ENCODE measurements at regions not wholly inside any gene's neighbourhood (a gene's known extent, or its start where the extent isn't known, plus 50 kb on each side); places are given as distances from the start of the nearest gene placed in this dataset.
"Not testable (repeated sequence)": the region's sequence is repeated elsewhere in the genome, so short reads cannot be mapped to it uniquely, and the experiment has no call there.

GRCh38 chr3:82132210-82133069, 371.0 kb upstream of the GBE1 start:
- H3K27me3 Mint-ChIP-seq: peaks cover 14% of the 10 kb centered on the region
- H3K27ac Mint-ChIP-seq: no peak overlapping the region
- H3K4me3 Mint-ChIP-seq: no peak overlapping the region
- H3K4me1 Mint-ChIP-seq: no peaks in the 10 kb centered on the region
- H3K36me3 Mint-ChIP-seq (ENCODE audit: low read depth): no peaks in the 10 kb centered on the region
- no peak for ATAC-seq
- H3K9me3 ChIP-seq (ENCODE audit: control insufficient read depth, low read length, poor library complexity, severe bottlenecking): no peaks in the 10 kb centered on the region
- DNase-seq: no peak

- Mint-ChIP-seq H3K36me3 (ENCODE audit: low read depth) (no peaks in the 10 kb centered on the region), H3K27me3 (peaks cover 14% of the 10 kb centered on the region), H3K27ac (no peak overlapping the region), H3K4me3 (no peak overlapping the region), H3K4me1 (no peaks in the 10 kb centered on the region)
- ATAC-seq: peak; percentile 47
- DNase-seq: no peak
- H3K9me3 ChIP-seq (ENCODE audit: control insufficient read depth, low read length, poor library complexity, severe bottlenecking): no peaks in the 10 kb centered on the region
Measured at GRCh38 chr3:82130046-82130445, 368.6 kb upstream of the GBE1 start.

- Mint-ChIP-seq H3K4me3 (no peak overlapping the region), H3K4me1 (no peaks in the 10 kb centered on the region), H3K36me3 (ENCODE audit: low read depth) (no peaks in the 10 kb centered on the region), H3K27me3 (peaks cover 14% of the 10 kb centered on the region), H3K27ac (no peak overlapping the region)
- no peaks in the 10 kb centered on the region for H3K9me3 ChIP-seq (ENCODE audit: control insufficient read depth, low read length, poor library complexity, severe bottlenecking)
- no peak for DNase-seq
- no peak for ATAC-seq
Measured at GRCh38 chr3:82129221-82129801, 367.9 kb upstream of the GBE1 start.

- no peaks in the 10 kb centered on the region for H3K9me3 ChIP-seq (ENCODE audit: control insufficient read depth, low read length, poor library complexity, severe bottlenecking)
- Mint-ChIP-seq H3K36me3 (ENCODE audit: low read depth) (no peaks in the 10 kb centered on the region), H3K4me3 (no peak overlapping the region), H3K27ac (no peak overlapping the region), H3K4me1 (no peaks in the 10 kb centered on the region), H3K27me3 (peaks cover 14% of the 10 kb centered on the region)
- DNase-seq: no peak
- ATAC-seq: no peak
Measured at GRCh38 chr3:82128271-82128670, 366.8 kb upstream of the GBE1 start.

- H3K27ac Mint-ChIP-seq: no peak overlapping the region
- no peaks in the 10 kb centered on the region for H3K4me1 Mint-ChIP-seq
- no peaks in the 10 kb centered on the region for H3K36me3 Mint-ChIP-seq (ENCODE audit: low read depth)
- ATAC-seq: no peak
- no peak overlapping the region for H3K4me3 Mint-ChIP-seq
- H3K9me3 ChIP-seq (ENCODE audit: control insufficient read depth, low read length, poor library complexity, severe bottlenecking): no peaks in the 10 kb centered on the region
- no peak for DNase-seq
- peaks cover 8% of the 10 kb centered on the region for H3K27me3 Mint-ChIP-seq
Measured at GRCh38 chr3:82122554-82123345, 361.3 kb upstream of the GBE1 start.

GRCh38 chr3:82114589-82114988, 353.1 kb upstream of the GBE1 start:
- H3K27ac Mint-ChIP-seq: no peak overlapping the region
- no peak overlapping the region for H3K4me3 Mint-ChIP-seq
- ATAC-seq: no peak
- H3K36me3 Mint-ChIP-seq (ENCODE audit: low read depth): no peaks in the 10 kb centered on the region
- DNase-seq: no peak
- no peaks in the 10 kb centered on the region for H3K27me3 Mint-ChIP-seq
- H3K4me1 Mint-ChIP-seq: no peaks in the 10 kb centered on the region
- H3K9me3 ChIP-seq (ENCODE audit: control insufficient read depth, low read length, poor library complexity, severe bottlenecking): no peaks in the 10 kb centered on the region

GRCh38 chr3:82110721-82111120, 349.3 kb upstream of the GBE1 start:
- H3K27me3 Mint-ChIP-seq; ATAC-seq; H3K9me3 ChIP-seq (ENCODE audit: control insufficient read depth, low read length, poor library complexity, severe bottlenecking); H3K4me3 Mint-ChIP-seq; H3K36me3 Mint-ChIP-seq (ENCODE audit: low read depth); H3K27ac Mint-ChIP-seq; DNase-seq; H3K4me1 Mint-ChIP-seq: not testable (repeated sequence)

GRCh38 chr3:82103241-82103640, 341.8 kb upstream of the GBE1 start:
- H3K4me1 Mint-ChIP-seq: no peaks in the 10 kb centered on the region

GRCh38 chr3:82100378-82100777, 338.9 kb upstream of the GBE1 start:
- no peaks in the 10 kb centered on the region for H3K36me3 Mint-ChIP-seq (ENCODE audit: low read depth)
- no peaks in the 10 kb centered on the region for H3K9me3 ChIP-seq (ENCODE audit: control insufficient read depth, low read length, poor library complexity, severe bottlenecking)
- ATAC-seq (no peak), DNase-seq (no peak)
- H3K4me1 Mint-ChIP-seq: no peaks in the 10 kb centered on the region
- H3K27ac Mint-ChIP-seq: no peak overlapping the region
- H3K4me3 Mint-ChIP-seq: no peak overlapping the region
- no peaks in the 10 kb centered on the region for H3K27me3 Mint-ChIP-seq

More at GRCh38 chr3:82103241-82103640, 341.8 kb upstream of the GBE1 start:
- DNase-seq: no peak
- Mint-ChIP-seq H3K27ac (no peak overlapping the region), H3K36me3 (ENCODE audit: low read depth) (no peaks in the 10 kb centered on the region), H3K4me3 (no peak overlapping the region), H3K27me3 (no peaks in the 10 kb centered on the region)
- H3K9me3 ChIP-seq (ENCODE audit: control insufficient read depth, low read length, poor library complexity, severe bottlenecking): no peaks in the 10 kb centered on the region
- ATAC-seq: no peak

GRCh38 chr3:82093641-82094040, 332.2 kb upstream of the GBE1 start:
- H3K36me3 Mint-ChIP-seq (ENCODE audit: low read depth): no peaks in the 10 kb centered on the region
- DNase-seq (no peak), ATAC-seq (no peak)
- H3K27ac Mint-ChIP-seq: no peak overlapping the region
- no peaks in the 10 kb centered on the region for H3K9me3 ChIP-seq (ENCODE audit: control insufficient read depth, low read length, poor library complexity, severe bottlenecking)
- no peaks in the 10 kb centered on the region for H3K27me3 Mint-ChIP-seq
- no peak overlapping the region for H3K4me3 Mint-ChIP-seq
- H3K4me1 Mint-ChIP-seq: no peaks in the 10 kb centered on the region

GRCh38 chr3:82088749-82089148, 327.3 kb upstream of the GBE1 start:
- Mint-ChIP-seq H3K36me3 (ENCODE audit: low read depth) (no peaks in the 10 kb centered on the region), H3K27ac (no peak overlapping the region), H3K4me3 (no peak overlapping the region), H3K27me3 (no peaks in the 10 kb centered on the region), H3K4me1 (no peaks in the 10 kb centered on the region)
- H3K9me3 ChIP-seq (ENCODE audit: control insufficient read depth, low read length, poor library complexity, severe bottlenecking): no peaks in the 10 kb centered on the region
- ATAC-seq: no peak
- DNase-seq: no peak

- no peaks in the 10 kb centered on the region for H3K9me3 ChIP-seq (ENCODE audit: control insufficient read depth, low read length, poor library complexity, severe bottlenecking)
- Mint-ChIP-seq H3K27me3 (no peaks in the 10 kb centered on the region), H3K27ac (no peak overlapping the region), H3K4me1 (no peaks in the 10 kb centered on the region), H3K36me3 (ENCODE audit: low read depth) (no peaks in the 10 kb centered on the region), H3K4me3 (no peak overlapping the region)
- DNase-seq (no peak), ATAC-seq (no peak)
Measured at GRCh38 chr3:82087958-82088357, 326.5 kb upstream of the GBE1 start.

- H3K9me3 ChIP-seq (ENCODE audit: control insufficient read depth, low read length, poor library complexity, severe bottlenecking): no peaks in the 10 kb centered on the region
- DNase-seq: no peak
- H3K36me3 Mint-ChIP-seq (ENCODE audit: low read depth): no peaks in the 10 kb centered on the region
- H3K27me3 Mint-ChIP-seq: no peaks in the 10 kb centered on the region
- no peaks in the 10 kb centered on the region for H3K4me1 Mint-ChIP-seq
- H3K27ac Mint-ChIP-seq: no peak overlapping the region
- H3K4me3 Mint-ChIP-seq: no peak overlapping the region
- ATAC-seq: no peak
Measured at GRCh38 chr3:82085851-82086475, 324.5 kb upstream of the GBE1 start.

Data from T-helper 17 cell (primary cell).